ENCODE measurements at regions not wholly inside any gene's neighbourhood (a gene's known extent, or its start where the extent isn't known, plus 50 kb on each side); places are given as distances from the start of the nearest gene placed in this dataset.
"Not testable (repeated sequence)": the region's sequence is repeated elsewhere in the genome, so short reads cannot be mapped to it uniquely, and the experiment has no call there.

DNA sequence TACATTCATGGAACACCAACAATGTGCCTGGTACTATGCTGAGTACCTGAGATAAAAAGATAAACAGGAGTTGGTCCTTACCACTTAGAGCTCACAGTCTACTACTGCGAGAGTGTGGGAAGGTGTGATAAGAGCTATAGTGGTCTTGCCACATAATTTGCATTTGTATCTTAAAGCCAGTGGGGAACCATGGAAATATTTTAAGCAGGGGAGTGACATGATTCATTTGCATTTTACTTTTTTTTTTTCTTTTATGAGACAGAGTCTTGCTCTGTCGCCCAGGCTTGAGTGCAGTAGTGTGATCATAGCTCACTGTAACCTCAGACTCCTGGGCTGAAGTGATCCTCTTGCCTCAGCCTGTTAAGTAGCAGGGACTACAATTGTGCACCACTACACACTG lies 53.6 kb downstream of the SRGAP2 start:
- H3K27me3 Mint-ChIP-seq (ENCODE audit: low read depth); DNase-seq (ENCODE audit: low spot score); POLR2A ChIA-PET; H3K36me3 Mint-ChIP-seq; ATAC-seq; H3K4me1 Mint-ChIP-seq; CTCF ChIA-PET; H3K4me3 Mint-ChIP-seq; H3K27ac Mint-ChIP-seq; H3K9me3 Mint-ChIP-seq: not testable (repeated sequence)

DNA sequence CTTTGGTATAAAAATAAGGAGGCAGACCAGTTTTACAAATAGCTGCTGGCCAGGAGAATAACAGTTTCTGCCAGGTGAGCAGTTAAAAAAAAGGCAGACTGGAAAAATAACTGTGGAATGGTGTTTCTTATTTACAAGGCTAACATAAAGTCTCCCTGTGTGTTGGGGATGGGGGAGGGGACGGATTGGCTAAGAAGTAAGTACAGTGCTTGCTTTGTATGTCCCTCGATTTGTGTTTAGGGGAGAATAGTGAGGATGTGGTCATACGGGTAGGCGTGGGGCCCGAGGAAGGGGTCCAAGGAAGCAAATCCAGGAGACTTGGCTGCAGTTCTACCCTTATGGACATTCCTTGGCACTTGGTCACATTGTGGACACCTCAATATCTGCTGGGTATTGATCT lies 58.1 kb downstream of the SRGAP2 start:
- POLR2A ChIA-PET; DNase-seq (ENCODE audit: low spot score); H3K27me3 Mint-ChIP-seq (ENCODE audit: low read depth); CTCF ChIA-PET; H3K27ac Mint-ChIP-seq; H3K4me1 Mint-ChIP-seq; H3K9me3 Mint-ChIP-seq; H3K4me3 Mint-ChIP-seq; H3K36me3 Mint-ChIP-seq: not testable (repeated sequence)
- 0 out of 2 replicates have a peak, but pooled peaks have one; percentile 24 for ATAC-seq

DNA sequence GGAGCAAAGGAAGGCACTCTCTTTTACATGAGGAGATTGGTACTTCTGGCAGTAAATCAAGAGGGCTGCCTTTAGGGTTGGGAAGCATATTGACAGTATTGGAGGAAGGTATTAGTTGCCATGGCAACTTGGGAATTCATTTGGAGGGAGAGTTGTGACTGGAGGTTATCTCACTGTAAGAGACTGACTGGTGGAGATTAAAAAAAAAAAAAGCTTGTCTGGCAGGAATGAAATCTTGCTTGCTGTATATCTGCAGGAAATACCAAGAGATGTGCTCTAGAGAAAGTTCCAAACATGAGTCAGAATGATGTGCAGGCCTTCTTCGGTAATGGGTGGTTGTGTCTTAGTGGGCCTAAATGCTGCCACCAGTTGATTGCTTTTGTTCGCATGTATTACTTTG lies 59.1 kb downstream of the SRGAP2 start:
- H3K4me3 Mint-ChIP-seq; H3K36me3 Mint-ChIP-seq; POLR2A ChIA-PET; H3K9me3 Mint-ChIP-seq; H3K27ac Mint-ChIP-seq; H3K27me3 Mint-ChIP-seq (ENCODE audit: low read depth); CTCF ChIA-PET; DNase-seq (ENCODE audit: low spot score); H3K4me1 Mint-ChIP-seq: not testable (repeated sequence)
- ATAC-seq = peak; percentile 46; the same call in 1 of the 2 replicates

DNA sequence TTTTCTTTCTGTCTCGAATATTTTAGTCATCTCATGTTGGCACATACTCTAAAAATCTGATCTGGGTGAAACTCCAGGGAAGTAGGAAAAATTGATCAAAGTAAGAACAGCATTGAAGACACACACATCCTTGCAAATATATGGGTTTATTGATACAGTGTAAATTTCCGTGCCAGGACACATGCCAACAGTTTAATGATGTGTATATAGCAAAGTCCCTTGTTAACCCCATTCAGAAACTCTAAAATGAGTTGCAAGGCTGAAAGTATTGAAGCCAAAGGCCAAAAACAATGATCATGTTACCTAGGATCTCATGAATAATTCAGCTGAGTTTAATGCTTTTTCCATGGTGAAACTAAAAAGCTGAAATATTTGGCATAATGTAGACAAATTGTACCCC lies 61.6 kb downstream of the SRGAP2 start:
- DNase-seq (ENCODE audit: low spot score); POLR2A ChIA-PET; H3K36me3 Mint-ChIP-seq; H3K27me3 Mint-ChIP-seq (ENCODE audit: low read depth); CTCF ChIA-PET; H3K4me3 Mint-ChIP-seq; H3K9me3 Mint-ChIP-seq; H3K4me1 Mint-ChIP-seq; H3K27ac Mint-ChIP-seq; ATAC-seq: not testable (repeated sequence)

DNA sequence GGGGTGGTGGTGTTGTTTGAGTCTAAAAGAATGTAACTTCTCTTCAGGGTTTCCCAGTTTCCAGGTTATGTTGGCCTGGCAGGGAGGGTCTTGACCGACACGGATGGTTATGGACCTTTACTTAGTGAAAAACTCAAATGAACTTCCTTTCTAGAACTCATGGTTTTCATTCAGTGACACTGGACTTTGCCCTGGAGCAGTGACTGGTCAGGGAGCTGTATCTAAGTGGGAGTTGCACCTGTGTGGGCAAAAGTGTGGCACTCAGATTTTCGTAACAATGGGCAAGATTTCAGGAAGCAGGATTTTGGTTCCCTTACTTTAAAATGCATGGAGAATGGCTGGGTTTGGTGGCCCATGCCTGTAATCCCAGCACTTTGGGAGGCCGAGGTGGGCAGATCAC lies 67.8 kb downstream of the SRGAP2 start:
- CTCF ChIA-PET; ATAC-seq; H3K27ac Mint-ChIP-seq; H3K4me1 Mint-ChIP-seq; H3K9me3 Mint-ChIP-seq; H3K36me3 Mint-ChIP-seq; H3K4me3 Mint-ChIP-seq; H3K27me3 Mint-ChIP-seq (ENCODE audit: low read depth); DNase-seq (ENCODE audit: low spot score); POLR2A ChIA-PET: not testable (repeated sequence)

DNA sequence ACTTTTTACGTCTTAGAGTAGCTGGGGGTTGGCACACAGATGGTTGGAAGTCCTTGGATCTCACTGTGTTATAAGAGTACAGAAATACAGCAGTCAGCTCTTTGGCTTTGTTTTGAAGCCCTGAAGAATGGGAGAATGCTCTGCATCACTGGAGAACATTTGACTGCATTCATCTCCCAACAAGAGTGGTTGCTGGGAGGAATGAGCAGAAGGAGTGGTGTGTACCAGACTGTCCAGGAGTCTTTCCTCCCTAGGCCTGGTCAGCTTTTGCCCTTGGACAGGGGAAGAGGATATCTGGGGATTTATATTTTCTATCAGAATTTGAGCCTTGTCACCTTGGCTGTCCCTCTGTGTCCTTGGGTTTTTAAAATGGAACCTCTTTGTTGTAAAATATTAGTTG lies 69.8 kb downstream of the SRGAP2 start:
- CTCF ChIA-PET; H3K27ac Mint-ChIP-seq; H3K36me3 Mint-ChIP-seq; H3K4me3 Mint-ChIP-seq; POLR2A ChIA-PET; ATAC-seq; H3K9me3 Mint-ChIP-seq; H3K4me1 Mint-ChIP-seq; H3K27me3 Mint-ChIP-seq (ENCODE audit: low read depth); DNase-seq (ENCODE audit: low spot score): not testable (repeated sequence)

DNA sequence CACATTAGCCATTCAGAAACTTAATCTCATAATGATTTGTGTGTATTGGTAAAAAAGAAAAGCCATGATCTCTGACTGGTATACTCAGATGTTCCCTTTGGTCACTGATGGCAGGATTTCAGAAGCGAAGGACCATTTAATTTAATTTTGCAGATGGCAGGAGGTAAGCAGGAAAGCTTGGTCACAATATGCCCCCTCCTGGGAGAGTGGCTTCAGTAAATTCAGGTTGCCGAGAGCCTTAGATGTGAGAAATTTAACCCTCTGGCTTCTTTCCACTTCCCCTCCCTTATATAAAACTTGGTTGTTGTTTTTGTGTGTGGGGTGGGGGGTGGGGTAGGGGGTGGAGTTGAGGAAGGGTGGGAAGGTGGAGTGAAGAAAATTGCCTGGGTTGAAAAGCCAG lies 72.8 kb downstream of the SRGAP2 start:
- DNase-seq (ENCODE audit: low spot score); H3K36me3 Mint-ChIP-seq; H3K4me1 Mint-ChIP-seq; H3K9me3 Mint-ChIP-seq; H3K27ac Mint-ChIP-seq; POLR2A ChIA-PET; CTCF ChIA-PET; H3K4me3 Mint-ChIP-seq; H3K27me3 Mint-ChIP-seq (ENCODE audit: low read depth): not testable (repeated sequence)
- peak; percentile 40; the same call in 1 of the 2 replicates for ATAC-seq

DNA sequence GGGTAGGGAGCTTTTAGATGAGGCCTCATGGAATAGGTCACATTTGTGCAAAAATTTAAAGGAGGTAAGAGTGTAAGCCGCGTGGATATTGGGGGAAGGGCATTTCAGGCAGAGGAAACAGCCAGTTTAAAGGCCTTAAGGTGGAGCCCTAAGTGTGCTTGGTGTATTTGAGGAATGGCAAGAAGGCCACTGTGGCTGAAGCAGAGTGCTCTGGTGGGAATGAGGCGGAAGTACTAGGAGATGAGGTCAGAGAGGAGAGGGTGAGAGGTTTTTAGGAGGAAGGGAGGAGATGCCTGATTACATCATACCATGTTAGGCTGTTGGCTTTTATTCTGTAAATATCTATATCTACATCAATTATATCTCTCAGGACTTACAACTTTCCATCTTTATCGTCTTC lies 75.3 kb downstream of the SRGAP2 start:
- H3K4me1 Mint-ChIP-seq; POLR2A ChIA-PET; H3K4me3 Mint-ChIP-seq; DNase-seq (ENCODE audit: low spot score); CTCF ChIA-PET; H3K36me3 Mint-ChIP-seq; H3K27me3 Mint-ChIP-seq (ENCODE audit: low read depth); H3K9me3 Mint-ChIP-seq: not testable (repeated sequence)
- peak; percentile 74 for ATAC-seq
- H3K27ac Mint-ChIP-seq = peak overlapping the region; percentile 47; the same call in 1 of the 2 replicates

DNA sequence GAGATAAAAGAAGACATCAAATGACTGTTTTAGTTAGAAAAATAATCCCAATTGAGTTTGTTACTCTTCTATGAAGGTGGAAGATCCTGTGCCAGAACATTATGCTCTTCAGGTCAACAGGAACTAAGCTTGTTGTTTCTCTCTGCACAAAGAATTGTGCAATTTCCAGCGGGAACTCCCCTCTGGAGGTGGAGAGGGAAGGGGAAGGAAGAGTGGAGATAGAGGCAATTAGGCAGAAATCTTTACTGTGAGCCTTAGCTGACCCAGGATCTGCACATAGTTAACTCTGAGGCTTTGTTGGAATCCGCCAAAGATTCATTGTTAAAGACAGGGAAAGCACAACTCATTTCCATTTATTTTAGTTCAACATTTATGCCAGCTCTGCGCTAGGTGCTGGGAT lies 77.3 kb downstream of the SRGAP2 start:
- H3K27me3 Mint-ChIP-seq (ENCODE audit: low read depth); POLR2A ChIA-PET; H3K27ac Mint-ChIP-seq; H3K36me3 Mint-ChIP-seq; H3K4me3 Mint-ChIP-seq; DNase-seq (ENCODE audit: low spot score); H3K9me3 Mint-ChIP-seq; CTCF ChIA-PET; H3K4me1 Mint-ChIP-seq; ATAC-seq: not testable (repeated sequence)

DNA sequence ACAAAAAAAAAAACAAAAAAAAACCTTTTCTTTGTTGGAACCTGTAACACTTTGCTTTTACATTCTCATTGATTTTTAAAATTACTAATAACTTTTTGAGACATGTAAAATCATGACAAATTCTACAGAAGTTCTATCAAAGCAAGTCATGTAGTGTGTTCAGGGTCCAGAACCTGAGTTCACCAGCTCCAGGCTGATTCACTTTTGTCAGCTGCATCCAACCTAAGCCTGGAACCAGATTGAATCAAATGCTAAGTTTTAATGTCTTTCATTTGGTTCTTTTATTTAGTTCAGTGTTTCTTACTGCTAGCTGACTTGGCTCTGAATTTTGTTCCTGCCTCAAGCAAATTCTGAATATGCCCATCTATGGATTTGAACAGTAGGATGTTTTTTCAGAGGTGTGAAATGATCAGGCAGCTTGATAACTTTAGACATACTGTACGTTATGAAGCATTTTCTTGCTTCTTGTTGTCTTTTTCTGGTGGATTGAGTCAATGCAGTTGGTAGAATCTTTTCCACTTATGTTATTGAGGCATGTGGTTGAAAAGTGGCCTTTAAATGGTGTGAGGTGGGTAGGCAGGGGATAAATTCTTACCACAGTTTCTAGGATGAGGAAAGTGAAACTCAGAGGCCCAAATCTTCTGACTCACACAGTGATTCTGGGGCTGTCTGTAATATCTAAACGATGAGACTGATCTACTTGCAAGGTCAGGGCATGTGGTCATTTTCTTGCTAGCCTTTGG lies 78.7 kb downstream of the SRGAP2 start:
- CTCF ChIA-PET; H3K9me3 Mint-ChIP-seq; H3K36me3 Mint-ChIP-seq; H3K27me3 Mint-ChIP-seq (ENCODE audit: low read depth); H3K4me1 Mint-ChIP-seq; POLR2A ChIA-PET; ATAC-seq; DNase-seq (ENCODE audit: low spot score); H3K4me3 Mint-ChIP-seq; H3K27ac Mint-ChIP-seq: not testable (repeated sequence)

DNA sequence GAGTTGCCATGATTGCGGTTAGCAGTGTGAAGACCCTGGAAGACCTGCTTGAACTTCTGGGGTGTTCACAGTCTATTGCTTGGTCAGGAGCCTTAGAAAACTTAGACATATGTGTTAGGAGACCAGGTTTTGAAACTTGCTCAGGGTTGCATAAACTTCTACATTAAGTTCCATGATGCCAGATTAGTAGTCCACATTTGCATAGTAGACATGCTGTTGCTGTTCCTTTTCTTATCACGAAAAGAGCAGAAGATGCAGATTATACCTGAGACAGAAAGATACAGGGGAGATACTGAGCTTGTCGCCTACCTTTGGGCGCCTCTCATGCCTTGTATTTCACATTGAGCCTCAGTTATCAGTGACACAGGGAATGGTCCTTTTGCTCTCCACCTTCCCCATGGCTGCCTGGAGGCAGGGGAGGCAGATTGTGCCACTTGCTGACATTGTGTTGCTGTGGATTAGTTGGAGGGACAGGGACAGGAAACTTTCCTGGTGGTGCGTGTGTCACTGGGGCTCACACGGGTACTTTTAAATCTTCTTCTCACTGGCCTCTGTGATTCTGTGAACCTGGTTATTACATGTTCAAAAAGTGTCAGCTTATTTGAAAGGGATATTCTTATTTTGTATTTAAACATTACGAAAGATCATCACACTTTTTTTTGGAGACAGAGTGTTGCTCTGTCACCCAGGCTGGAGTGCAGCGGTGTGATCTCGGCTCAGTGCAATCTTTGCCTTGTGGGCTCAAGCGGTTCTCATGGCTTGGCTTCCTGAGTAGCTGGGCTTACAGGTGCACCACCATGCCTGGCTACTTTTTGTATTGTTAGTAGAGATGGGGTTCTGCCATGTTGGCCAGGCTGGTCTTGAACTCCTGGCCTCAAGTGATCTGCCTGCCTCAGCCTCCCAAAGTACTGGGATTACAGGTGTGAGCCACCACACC lies 82.0 kb downstream of the SRGAP2 start:
- ATAC-seq; H3K27ac Mint-ChIP-seq; H3K9me3 Mint-ChIP-seq; POLR2A ChIA-PET; CTCF ChIA-PET; H3K27me3 Mint-ChIP-seq (ENCODE audit: low read depth); H3K4me3 Mint-ChIP-seq; DNase-seq (ENCODE audit: low spot score); H3K36me3 Mint-ChIP-seq; H3K4me1 Mint-ChIP-seq: not testable (repeated sequence)

DNA sequence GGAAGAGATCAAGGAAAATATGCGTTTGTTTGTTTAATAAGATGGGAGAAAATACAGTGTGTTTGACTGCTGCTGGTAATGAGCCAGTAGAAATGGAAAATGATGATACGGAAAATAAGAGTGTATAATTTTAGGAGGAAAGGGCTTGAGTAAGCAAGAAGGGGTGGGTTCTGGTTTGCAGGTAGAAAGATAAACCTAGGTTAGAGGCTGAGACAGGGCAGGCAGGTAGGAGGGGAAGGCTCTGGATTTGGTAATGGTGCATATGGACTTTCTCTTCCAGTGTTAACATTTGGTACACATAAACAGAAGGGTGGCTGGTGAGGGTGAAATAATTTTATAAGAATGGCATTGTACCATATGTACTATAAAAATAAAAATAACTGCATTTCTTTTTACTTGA lies 84.4 kb downstream of the SRGAP2 start:
- H3K36me3 Mint-ChIP-seq; POLR2A ChIA-PET; H3K4me1 Mint-ChIP-seq; ATAC-seq; H3K4me3 Mint-ChIP-seq; H3K27ac Mint-ChIP-seq; H3K9me3 Mint-ChIP-seq; CTCF ChIA-PET; H3K27me3 Mint-ChIP-seq (ENCODE audit: low read depth); DNase-seq (ENCODE audit: low spot score): not testable (repeated sequence)

DNA sequence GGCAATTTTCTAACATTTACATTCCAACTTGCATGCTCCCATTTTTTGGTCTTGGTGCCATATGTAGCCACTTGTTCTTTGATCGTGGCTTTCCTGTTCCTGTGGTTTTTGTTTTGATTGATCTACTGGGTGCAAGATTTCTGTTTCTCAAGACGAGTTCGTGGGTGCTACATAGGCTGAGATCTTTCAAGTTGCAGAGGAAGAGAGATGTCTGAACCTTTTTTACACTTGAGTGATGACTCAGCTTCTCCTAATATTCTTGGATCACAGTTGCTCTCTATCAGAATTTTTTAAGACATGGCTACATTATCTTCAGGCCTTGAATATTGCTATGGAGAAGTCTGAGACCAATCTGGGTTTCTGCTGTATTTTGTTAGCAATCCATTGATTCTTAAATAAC lies 85.1 kb downstream of the SRGAP2 start:
- H3K4me3 Mint-ChIP-seq; H3K4me1 Mint-ChIP-seq; DNase-seq (ENCODE audit: low spot score); H3K36me3 Mint-ChIP-seq; H3K27me3 Mint-ChIP-seq (ENCODE audit: low read depth); CTCF ChIA-PET; H3K27ac Mint-ChIP-seq; POLR2A ChIA-PET; ATAC-seq; H3K9me3 Mint-ChIP-seq: not testable (repeated sequence)
